ENCODE measurements at regions not wholly inside any gene's neighbourhood (a gene's known extent, or its start where the extent isn't known, plus 50 kb on each side); places are given as distances from the start of the nearest gene placed in this dataset.
"Not testable (repeated sequence)": the region's sequence is repeated elsewhere in the genome, so short reads cannot be mapped to it uniquely, and the experiment has no call there.

DNA sequence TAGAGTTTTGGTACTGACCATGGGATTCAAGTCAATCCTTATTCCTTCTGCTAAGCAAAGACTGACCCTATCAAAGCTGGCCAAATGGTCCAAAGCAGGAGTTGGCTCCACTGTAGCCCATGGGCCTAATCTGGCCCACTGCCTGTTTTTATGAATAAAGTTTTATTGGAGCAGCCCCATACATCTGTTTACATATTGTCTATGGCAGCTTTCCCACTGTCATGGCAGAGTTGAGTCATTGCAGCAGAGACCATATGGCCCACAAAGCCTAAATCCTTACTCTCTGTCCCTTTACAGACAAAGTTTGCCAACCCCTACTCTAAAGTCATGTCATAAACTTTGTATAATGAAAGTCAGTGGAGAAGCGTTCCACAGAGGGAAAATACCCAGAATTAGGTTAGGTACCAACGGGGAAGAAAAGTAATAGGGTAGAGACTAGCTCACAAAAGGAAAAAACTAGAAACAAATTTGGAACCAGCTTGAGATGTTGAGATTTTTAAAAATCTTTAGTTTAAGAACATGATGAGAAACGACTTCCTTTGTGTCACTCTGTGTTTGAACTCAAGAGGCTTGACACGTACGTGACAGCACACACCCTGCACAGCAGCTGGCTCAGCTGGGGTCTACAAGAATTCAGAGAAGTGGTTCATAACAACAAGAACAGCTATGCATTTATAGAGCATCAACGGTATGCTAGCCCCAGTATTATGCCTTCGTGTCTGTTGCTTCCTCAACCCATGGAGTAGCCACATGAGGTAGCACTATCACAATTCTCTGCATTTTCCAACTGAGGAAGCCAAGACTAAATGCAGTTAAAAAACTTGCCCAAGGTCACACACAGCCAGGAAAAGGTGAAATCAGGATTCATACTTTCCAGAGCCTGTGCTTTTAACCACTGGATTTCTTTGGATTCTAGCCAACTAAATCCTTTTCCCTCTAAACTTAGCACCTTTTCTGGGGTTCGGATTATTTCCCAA is 198.9 kb upstream of the WWC1 start:
- no peak for DNase-seq

DNA sequence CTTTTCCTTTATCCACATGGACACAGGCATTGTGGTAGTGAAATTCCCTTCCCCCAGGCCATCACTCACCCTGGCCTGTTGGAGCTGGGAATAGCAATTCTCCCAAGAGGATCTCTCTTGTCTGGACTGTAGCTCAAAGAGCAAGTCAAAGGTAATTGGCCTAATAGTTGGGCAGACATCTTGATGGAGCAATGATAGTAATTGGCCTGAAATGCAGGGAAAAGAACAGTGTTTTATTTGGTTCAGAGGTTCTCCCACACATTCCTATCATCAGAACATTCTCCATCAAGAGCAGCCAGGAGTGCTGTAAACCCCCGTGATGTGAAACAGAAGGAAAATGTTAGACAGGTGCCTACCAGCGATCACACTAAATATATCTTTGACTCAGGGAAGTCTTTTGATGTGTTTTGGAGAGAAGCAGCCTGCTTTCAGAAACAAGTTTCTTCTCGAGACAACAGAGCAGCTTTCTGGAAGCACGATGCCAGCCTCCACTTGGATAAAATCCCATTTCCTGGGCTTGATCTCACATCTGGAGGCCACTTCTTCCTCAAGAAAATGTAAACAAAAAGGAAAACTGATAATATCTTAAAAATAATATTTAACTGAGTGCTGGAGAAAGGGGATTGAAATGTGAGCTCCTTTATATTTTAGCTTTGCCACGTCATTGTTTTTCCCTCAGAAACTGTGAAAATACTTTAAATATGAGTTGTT is 198.1 kb upstream of the WWC1 start:
- DNase-seq: peak; percentile 82

DNA sequence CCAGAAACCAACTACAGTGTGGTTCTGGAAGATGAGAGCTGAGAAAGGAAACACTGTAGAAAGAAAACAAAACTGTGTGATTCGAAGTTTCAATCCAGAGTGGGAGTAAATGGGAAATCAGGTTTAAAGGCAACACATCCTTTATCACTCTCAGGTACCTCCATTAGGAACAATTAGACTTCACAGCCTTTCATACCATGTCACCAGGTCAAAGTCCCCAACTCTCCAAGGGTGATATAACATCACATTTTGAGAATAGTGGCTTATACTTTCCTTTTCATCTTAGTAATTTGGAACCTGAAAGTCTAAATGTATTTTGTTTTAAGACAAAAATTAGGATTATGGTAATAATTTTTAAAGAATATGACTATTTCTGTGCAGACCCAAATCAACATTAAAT is 194.9 kb upstream of the WWC1 start:
- no peak for DNase-seq

DNA sequence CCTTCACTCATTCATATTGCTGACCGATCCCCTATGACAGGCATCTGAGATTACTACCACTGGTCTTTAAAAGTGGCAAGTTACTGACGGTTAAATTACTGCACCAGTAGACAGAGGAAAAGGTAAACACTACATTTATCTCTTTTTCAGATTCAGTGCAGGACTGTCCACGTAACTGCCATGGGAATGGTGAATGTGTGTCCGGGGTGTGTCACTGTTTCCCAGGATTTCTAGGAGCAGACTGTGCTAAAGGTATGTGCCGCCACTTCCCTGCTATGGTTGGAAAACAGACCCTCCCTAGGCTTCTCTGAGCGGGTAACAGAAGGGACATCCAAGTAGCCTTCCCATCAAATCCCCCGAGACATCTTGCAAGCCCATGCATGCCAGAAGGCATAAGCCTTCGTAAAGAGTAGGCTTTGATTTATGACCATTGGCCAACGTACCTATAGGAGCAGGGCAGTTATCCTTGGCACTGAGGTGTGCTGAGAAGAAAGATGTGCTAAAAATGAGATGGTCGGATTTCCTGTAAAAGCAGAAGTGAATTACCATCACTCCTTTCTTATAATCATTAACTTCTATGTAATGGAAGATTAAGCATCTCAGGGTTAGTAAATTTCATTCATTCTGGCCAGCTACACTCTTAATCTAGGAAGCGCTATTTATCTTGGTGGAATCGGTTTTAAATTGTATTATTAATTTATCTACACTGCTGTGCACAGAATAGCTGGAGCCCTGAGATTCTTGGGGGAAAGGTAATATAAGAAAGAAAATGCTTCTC is 193.4 kb upstream of the WWC1 start:
- DNase-seq: no peak

DNA sequence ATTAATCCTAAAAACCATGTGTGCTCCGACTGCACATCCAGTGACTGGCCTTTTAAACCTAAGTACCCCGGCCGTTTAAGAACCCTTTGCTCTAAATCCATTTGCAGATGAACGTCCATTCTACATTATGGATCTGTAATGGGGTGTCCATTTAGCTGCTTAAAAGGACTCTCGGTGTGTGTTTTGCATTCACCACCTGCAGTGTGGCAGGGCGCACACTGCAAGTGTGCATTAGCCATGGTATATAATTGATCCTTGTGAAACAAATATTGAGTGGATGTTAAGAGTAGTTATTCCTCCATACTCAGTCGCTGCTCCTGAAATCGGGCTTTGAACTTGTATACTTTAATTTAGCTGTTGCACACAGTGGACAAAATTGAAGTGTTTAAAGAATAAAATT is 190.1 kb upstream of the WWC1 start:
- no peak for DNase-seq

DNA sequence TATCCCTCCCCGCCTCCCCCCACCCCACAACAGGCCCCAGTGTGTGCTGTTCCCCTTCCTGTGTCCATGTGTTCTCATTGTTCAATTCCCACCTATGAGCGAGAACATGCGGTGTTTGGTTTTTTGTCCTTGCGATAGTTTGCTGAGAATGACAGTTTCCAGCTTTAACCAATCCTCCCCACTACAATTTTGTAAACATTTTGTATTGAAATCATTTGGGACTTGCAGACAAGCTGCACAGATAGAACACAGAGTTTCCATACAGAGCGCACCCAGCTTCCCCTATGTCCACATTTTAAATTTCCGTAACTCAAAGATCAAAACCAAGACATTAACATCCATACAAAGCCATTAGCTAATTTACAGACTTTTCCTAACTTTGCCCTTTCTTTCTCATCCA is 188.4 kb upstream of the WWC1 start:
- DNase-seq: not testable (repeated sequence)

- DNase-seq: no peak
Measured at GRCh38 chr5:168104350-168104749, 187.1 kb upstream of the WWC1 start.

- DNase-seq: no peak
Measured at GRCh38 chr5:168104811-168105481, 186.5 kb upstream of the WWC1 start.

- DNase-seq: peak; percentile 93
Measured at GRCh38 chr5:168106008-168106761, 185.3 kb upstream of the WWC1 start.

DNA sequence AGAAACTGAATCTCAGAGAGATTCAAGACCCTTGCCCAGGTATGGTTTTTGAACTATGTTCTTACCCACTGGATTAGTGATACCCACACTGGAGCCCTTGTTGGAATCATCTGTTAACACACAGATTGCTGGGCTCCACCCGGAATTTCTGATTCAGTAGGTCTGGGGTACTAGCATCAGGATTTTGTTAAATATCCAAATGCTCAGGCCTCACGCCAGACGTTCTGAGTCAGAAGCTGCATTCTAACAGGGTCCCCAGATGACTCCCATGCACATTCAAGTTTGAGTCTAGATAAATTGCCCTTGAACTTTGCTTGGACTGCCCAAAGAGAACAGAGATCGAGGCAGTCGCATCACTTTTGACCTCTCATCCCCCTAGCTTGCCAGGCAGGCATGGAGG is 182.0 kb upstream of the WWC1 start:
- DNase-seq: no peak

DNA sequence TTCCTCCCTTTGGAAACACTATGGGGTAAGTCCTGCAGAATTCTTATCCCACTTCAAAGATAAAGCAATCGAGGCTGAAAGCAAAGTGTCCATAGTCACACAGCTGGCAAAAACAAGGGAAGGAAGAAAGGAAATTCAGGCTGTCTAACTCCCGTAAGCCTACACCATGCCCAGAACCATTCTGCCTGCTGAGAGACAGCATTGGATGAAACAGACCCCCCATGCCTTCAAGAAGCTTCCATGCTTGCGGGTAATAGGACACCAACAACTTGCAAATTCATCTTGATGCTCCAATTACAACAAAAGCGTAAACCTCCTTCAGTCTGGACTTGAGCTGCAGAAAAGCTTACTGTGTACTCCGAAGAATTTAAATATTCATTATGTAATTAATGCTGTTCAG is 181.1 kb upstream of the WWC1 start:
- no peak for DNase-seq

DNA sequence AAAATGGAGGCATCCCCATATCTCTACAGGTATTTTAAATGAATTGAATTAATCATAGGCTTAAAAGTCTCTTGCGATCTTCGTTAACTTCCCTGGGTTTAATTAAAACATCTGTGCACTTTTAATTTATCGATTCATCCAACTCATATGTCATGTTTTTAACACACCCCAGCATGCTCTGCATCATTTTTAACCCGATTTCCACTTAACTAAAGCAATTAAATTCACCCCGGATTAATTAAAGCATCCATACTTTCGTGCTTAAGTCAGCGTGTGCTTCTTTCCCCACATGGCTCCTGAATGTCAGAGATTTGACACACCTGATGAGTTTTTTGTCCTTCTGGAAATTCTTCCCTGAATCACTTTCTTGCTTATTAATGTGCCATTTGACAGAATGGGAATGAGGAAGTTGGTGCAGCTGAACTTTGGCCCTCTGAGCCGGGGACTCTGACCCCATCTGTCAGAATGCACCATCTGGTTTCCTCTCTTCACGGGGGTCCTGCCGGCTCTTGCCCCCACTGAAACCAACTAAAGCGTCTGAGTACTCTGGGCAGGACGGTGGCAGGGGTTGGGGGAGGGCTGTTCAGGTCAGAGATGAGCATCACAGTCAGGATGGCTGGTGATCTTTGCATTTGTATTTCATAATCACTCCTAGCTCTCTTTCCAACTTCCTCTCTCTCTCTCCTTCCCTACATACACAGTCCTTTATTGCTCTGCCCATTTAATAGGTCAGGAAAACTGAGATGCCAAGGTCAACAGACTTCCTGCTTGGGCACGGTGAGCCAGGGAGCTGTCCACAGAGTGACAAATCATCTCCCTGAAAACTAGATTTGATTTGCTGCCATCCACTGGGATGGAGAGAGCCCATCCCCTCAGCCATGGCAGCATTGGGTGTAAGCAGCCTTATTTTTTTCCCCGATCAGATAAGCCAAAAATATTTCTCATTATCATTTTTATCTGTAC is 180.3 kb upstream of the WWC1 start:
- DNase-seq: no peak

GRCh38 chr5:168114444-168115017 is 176.9 kb upstream of the WWC1 start:
- DNase-seq: peak; percentile 93

DNA sequence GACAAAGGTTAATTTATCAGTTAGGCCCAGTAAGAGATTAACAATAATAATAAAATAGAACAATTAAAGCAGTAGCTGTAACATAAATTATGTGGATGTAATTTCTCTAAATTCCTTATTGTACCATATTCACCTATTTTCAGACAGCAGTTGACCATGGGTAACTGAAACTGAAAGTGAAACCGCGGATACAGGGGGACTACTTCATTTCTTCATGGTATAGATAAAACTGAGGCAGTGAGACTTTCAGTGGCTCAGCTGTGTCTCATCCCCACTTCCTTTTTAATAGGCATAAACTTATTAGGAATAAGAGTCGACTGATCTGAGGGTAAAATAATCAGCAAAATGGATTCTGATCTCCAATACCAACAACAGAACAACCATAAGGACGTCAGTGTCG is 174.0 kb upstream of the WWC1 start:
- DNase-seq: no peak

DNA sequence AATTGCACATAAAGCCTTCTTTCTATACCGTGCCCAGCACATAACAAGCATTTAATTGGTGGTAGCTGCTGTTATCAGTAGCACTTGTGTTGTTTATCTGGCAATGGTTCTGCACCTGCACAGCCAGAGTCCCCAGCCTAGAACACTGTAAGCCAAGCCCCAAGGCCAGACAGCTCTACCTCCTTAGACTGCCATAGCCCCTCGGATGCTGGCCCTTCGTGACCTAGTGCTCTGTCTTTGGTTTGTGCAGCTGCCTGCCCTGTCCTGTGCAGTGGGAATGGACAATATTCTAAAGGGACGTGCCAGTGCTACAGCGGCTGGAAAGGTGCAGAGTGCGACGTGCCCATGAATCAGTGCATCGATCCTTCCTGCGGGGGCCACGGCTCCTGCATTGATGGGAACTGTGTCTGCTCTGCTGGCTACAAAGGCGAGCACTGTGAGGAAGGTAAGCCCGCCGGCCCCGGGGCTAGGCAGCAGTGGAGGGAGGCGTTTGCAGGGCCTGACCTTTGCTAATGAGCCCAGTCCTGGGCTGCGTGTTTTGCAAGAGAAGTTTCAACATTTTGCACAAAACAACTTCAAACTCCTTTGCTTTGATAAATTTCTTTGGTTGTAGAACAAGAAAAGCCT is 173.3 kb upstream of the WWC1 start:
- peak; percentile 87 for DNase-seq

- DNase-seq: no peak
Measured at GRCh38 chr5:168120401-168121137, 170.9 kb upstream of the WWC1 start.

DNA sequence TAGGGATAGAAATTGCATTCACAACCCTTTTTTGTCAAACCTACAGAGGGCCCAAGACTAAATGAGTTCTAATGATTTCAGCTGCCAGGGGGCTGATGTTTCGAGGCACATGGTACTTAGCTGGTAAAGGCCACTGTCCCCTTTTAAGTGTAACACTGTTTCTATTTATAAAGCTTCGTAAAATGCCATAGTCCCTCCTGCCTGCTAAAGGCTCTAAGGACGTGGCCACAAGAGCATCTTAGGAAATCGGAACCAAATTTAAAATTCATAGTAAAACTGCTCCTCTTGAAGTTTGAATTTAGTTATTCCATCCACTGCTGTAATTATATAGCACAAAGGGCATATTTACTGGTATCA is 170.3 kb upstream of the WWC1 start:
- DNase-seq: no peak

- no peak for DNase-seq
Measured at GRCh38 chr5:168123631-168124528, 167.6 kb upstream of the WWC1 start.

Data from islet precursor cell (in vitro differentiated cells).